ELF-1 (cell line): ENCODE measurements at regions not wholly inside any gene's neighbourhood (a gene's known extent, or its start where the extent isn't known, plus 50 kb on each side); places are given as distances from the start of the nearest gene placed in this dataset.
A peak's percentile ranks its signal among the peaks of the same experiment; 100 is the strongest.

Experiments used
- DNase-seq: peaks from one replicate; pipeline ENCODE4 v3.0.0-alpha.2; 2016; ENCODE audit warnings: low read depth, low spot score

DNA sequence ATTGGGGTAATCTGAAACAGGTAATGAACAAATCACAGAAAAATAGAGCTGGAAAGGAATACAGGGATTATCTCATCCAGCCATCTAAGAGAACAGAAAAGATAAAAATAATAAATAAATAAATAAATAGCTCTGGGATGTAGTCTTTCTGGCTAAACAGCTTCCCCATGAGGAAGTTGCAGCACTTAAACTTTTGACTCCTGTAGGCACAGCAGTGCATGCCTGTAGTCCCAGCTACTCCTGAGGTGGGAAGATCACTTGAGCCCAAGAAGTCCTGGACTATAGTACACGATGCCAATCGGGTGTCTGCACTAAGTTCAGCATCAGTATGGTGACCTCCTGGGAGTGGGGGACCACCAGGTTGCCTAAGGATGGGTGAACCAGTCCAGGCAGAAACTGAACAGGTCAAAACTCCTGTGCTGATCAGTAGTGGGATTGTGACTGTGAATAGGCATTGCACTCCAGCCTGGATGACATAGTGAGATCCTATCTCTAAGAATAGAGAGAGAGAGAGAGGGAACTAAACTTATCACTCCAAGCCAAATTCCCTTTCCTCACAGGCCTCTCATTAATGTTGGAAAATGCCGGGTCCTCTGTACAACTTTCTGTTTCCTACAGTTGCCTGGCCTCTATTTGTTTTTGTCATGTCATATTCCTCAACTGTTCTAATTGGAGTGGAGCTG is 61.7 kb upstream of the CDK13 start:
- DNase-seq, result no peak

DNA sequence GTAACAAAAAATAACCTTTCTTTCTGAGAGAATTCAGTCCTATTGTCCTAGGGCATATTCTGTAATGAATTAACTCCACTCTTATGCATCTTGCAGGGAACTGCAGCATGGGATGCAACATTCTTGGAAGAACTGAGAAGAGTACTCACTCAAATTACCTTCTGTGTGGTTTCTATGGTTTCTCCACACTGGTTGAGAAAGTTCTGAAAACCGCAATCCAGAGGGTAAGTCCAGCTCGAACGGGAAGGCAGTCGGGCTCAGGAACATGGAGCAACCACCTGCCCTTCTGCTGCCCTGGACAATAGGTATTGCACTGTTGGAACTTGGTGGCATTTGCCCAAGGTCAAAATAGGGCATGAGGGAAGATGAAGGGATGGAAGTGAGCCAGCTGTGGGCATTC is 59.6 kb upstream of the CDK13 start:
- no peak for DNase-seq

DNA sequence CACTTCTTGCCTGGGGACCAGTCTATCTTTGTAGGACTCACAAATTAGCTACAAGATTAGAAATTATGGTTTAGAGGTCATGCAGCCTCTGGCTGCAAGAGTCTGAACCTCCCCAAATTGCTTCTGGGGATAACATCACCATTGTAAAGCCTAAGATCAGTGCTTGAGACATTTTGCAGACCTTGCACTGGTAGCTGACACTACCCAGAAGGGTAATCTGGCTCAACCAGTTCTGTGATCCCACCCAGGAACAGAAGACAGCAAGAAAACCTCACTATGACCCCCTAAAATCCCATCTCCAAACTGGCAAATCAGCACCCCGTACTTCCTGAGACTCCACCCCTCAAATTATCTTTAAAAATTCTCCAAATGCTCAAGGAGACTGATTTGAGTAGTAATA is 58.2 kb upstream of the CDK13 start:
- DNase-seq, result peak; percentile 65

DNA sequence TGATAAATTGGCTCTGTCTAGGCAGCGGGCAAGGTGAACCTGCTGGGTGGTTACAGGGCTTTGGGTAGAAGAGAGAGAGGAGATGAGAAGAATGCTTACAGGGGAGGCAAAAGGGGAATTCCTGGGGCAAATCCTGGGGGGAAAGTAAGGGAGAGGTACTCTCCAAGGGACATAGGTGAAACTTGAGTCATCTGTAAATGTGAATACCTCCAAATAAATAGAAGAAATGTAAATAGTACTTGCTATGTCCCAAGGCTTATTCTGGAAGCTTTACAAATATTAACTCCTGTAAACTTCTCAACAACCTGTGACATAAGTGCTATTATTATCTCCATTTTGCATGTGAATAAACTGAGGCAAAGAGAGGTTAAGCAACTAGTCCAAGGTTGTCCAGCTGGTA is 57.7 kb upstream of the CDK13 start:
- no peak for DNase-seq

DNA sequence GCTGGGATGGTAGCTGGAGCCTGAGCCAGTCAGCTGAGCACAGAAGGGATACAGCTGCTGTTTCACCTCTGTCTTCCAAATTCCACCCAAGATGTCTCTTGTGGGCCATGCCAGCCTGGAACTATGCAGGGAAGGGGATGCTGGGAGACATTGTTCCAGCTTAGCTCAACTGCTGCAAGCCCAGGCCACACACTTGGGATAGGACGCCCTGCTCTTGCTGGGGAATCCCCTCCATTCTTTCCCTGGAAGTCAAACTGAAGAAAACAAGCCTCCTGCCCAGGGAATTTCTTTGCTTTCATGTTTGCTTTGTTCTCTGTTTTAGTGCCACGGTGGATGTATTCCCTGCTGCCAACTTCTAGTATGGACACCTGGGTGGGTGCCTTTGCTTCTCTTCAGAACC is 55.2 kb upstream of the CDK13 start:
- no peak for DNase-seq

DNA sequence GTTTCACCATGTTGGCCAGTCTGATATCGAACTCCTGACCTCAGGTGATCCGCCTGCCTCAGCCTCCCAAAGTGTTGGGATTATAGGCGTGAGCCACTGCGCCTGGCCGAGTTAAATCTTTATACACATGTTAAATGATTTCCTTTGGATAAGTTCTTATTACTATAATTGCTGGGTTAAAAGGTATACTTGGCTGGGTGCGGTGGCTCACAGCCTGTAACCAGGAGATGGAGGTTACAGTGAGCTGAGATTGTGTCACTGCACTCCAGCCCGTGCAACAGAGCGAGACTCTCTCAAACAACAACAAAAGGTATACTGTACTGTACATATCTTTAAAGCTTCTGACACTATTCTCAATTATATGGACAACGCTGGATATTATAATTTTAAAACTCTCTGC is 53.2 kb upstream of the CDK13 start:
- DNase-seq, result no peak

DNA sequence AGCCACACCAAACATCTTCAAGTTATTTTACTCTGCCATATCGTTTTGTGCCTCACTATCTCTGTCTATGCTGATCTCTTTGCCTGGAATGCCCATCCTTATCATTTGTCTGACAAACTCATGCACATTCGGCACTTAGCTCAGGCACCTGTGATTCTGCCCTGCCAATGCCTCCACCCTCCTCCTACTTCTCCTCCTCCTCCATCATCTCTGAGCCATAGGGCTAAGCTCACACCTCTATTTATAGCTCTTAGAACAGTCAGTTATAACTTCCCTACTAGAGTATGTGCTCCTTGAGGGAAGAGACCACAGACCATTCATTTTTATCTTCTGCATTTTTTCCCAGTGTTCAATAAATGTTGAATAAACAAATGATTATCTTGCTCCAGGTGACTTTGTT is 51.2 kb upstream of the CDK13 start:
- DNase-seq, result no peak
